ENCODE measurements at regions not wholly inside any gene's neighbourhood (a gene's known extent, or its start where the extent isn't known, plus 50 kb on each side); places are given as distances from the start of the nearest gene placed in this dataset.

- TF ChIP-seq FOXP2 (optimal IDR thresholded peaks at IDR 0.05; ENCODE audit: borderline replicate concordance, extremely low read depth, extremely low read length, insufficient read depth) (no peak), SIN3A (IDR thresholded peaks at IDR 0.05; ENCODE audit: borderline replicate concordance, insufficient read depth, low read length) (no peak), REST (IDR thresholded peaks at IDR 0.05; ENCODE audit: insufficient read depth in 1 of 2, low read depth in 2 of 2, low read length in 2 of 2) (no peak), POLR2AphosphoS5 (IDR thresholded peaks at IDR 0.05; ENCODE audit: low read depth, low read length) (no peak), TAF1 (IDR thresholded peaks at IDR 0.05; ENCODE audit: borderline replicate concordance, insufficient read depth, low read length) (no peak)
Measured at GRCh38 chr1:94648225-94649007, 106.9 kb upstream of the F3 start.

GRCh38 chr1:94646786-94647555, 105.4 kb upstream of the F3 start:
- TF ChIP-seq SIN3A (IDR thresholded peaks at IDR 0.05; ENCODE audit: borderline replicate concordance, insufficient read depth, low read length) (no peak), REST (IDR thresholded peaks at IDR 0.05; ENCODE audit: insufficient read depth in 1 of 2, low read depth in 2 of 2, low read length in 2 of 2) (no peak), FOXP2 (optimal IDR thresholded peaks at IDR 0.05; ENCODE audit: borderline replicate concordance, extremely low read depth, extremely low read length, insufficient read depth) (no peak), POLR2AphosphoS5 (IDR thresholded peaks at IDR 0.05; ENCODE audit: low read depth, low read length) (no peak), TAF1 (IDR thresholded peaks at IDR 0.05; ENCODE audit: borderline replicate concordance, insufficient read depth, low read length) (no peak)

- TF ChIP-seq SIN3A (IDR thresholded peaks at IDR 0.05; ENCODE audit: borderline replicate concordance, insufficient read depth, low read length): no peak
Measured at GRCh38 chr1:94646141-94646643, 104.6 kb upstream of the F3 start.

- TF ChIP-seq REST (IDR thresholded peaks at IDR 0.05; ENCODE audit: insufficient read depth in 1 of 2, low read depth in 2 of 2, low read length in 2 of 2) (no peak), TAF1 (IDR thresholded peaks at IDR 0.05; ENCODE audit: borderline replicate concordance, insufficient read depth, low read length) (no peak), SIN3A (IDR thresholded peaks at IDR 0.05; ENCODE audit: borderline replicate concordance, insufficient read depth, low read length) (no peak), FOXP2 (optimal IDR thresholded peaks at IDR 0.05; ENCODE audit: borderline replicate concordance, extremely low read depth, extremely low read length, insufficient read depth) (no peak), POLR2AphosphoS5 (IDR thresholded peaks at IDR 0.05; ENCODE audit: low read depth, low read length) (no peak)
Measured at GRCh38 chr1:94644352-94644751, 102.8 kb upstream of the F3 start.

GRCh38 chr1:94643819-94644218, 102.3 kb upstream of the F3 start:
- no peak for TF ChIP-seq TAF1 (IDR thresholded peaks at IDR 0.05; ENCODE audit: borderline replicate concordance, insufficient read depth, low read length)
- TF ChIP-seq FOXP2 (optimal IDR thresholded peaks at IDR 0.05; ENCODE audit: borderline replicate concordance, extremely low read depth, extremely low read length, insufficient read depth): no peak
- TF ChIP-seq SIN3A (IDR thresholded peaks at IDR 0.05; ENCODE audit: borderline replicate concordance, insufficient read depth, low read length): no peak
- TF ChIP-seq POLR2AphosphoS5 (IDR thresholded peaks at IDR 0.05; ENCODE audit: low read depth, low read length): no peak
- no peak for TF ChIP-seq REST (IDR thresholded peaks at IDR 0.05; ENCODE audit: insufficient read depth in 1 of 2, low read depth in 2 of 2, low read length in 2 of 2)
